ENCODE measurements at regions not wholly inside any gene's neighbourhood (a gene's known extent, or its start where the extent isn't known, plus 50 kb on each side); places are given as distances from the start of the nearest gene placed in this dataset.

GRCh38 chr7:9691286-9691685 lies 1257.9 kb downstream of the NXPH1 start:
- no peak overlapping the region for H2AFZ ChIP-seq (ENCODE audit: low read length)

GRCh38 chr7:9698375-9698774 lies 1265.0 kb downstream of the NXPH1 start:
- Histone ChIP-seq H2AFZ (ENCODE audit: low read length) (no peak overlapping the region), H3K9me3 (replicated peaks; ENCODE audit: insufficient read depth, low read length) (no peaks in the 10 kb centered on the region), H3K4me2 (ENCODE audit: low read depth, low read length) (no peak overlapping the region), H3K27ac (ENCODE audit: low read length) (no peak overlapping the region), H3K9me2 (replicated peaks; ENCODE audit: insufficient read depth, low read length) (no peaks in the 10 kb centered on the region), H3K4me1 (ENCODE audit: low read length) (no peaks in the 10 kb centered on the region), H3K9ac (ENCODE audit: low read length) (no peak overlapping the region), H3K36me3 (replicated peaks; ENCODE audit: insufficient read depth, low read length) (no peaks in the 10 kb centered on the region), H3K4me3 (ENCODE audit: low read length) (no peak overlapping the region), H3F3A (ENCODE audit: insufficient read depth, low read length) (no peaks in the 10 kb centered on the region), H3K27me3 (replicated peaks; ENCODE audit: insufficient read depth, low read length) (no peaks in the 10 kb centered on the region), H3K79me2 (ENCODE audit: low read length) (no peaks in the 10 kb centered on the region), H4K20me1 (ENCODE audit: insufficient read depth, low read length) (no peaks in the 10 kb centered on the region)
- DNase-seq = no peak
- TF ChIP-seq EZH2phosphoT487 (IDR thresholded peaks at IDR 0.05; ENCODE audit: low read length) (no peak), CTCF (IDR thresholded peaks at IDR 0.05; ENCODE audit: low read length) (no peak), EZH2 (optimal IDR thresholded peaks at IDR 0.05; ENCODE audit: low read depth, low read length) (no peak)

More at GRCh38 chr7:9691286-9691685, 1257.9 kb downstream of the NXPH1 start:
- Histone ChIP-seq H3K27me3 (replicated peaks; ENCODE audit: insufficient read depth, low read length) (no peaks in the 10 kb centered on the region), H3K9me2 (replicated peaks; ENCODE audit: insufficient read depth, low read length) (no peaks in the 10 kb centered on the region), H3F3A (ENCODE audit: insufficient read depth, low read length) (no peaks in the 10 kb centered on the region), H3K9me3 (replicated peaks; ENCODE audit: insufficient read depth, low read length) (no peaks in the 10 kb centered on the region), H3K4me3 (ENCODE audit: low read length) (no peak overlapping the region), H3K27ac (ENCODE audit: low read length) (no peak overlapping the region), H4K20me1 (ENCODE audit: insufficient read depth, low read length) (no peaks in the 10 kb centered on the region), H3K9ac (ENCODE audit: low read length) (no peak overlapping the region), H3K36me3 (replicated peaks; ENCODE audit: insufficient read depth, low read length) (no peaks in the 10 kb centered on the region), H3K79me2 (ENCODE audit: low read length) (no peaks in the 10 kb centered on the region), H3K4me1 (ENCODE audit: low read length) (no peaks in the 10 kb centered on the region), H3K4me2 (ENCODE audit: low read depth, low read length) (no peak overlapping the region)
- TF ChIP-seq EZH2phosphoT487 (IDR thresholded peaks at IDR 0.05; ENCODE audit: low read length) = no peak
- TF ChIP-seq CTCF (IDR thresholded peaks at IDR 0.05; ENCODE audit: low read length) = no peak
- no peak for TF ChIP-seq EZH2 (optimal IDR thresholded peaks at IDR 0.05; ENCODE audit: low read depth, low read length)
- no peak for DNase-seq

- TF ChIP-seq EZH2phosphoT487 (IDR thresholded peaks at IDR 0.05; ENCODE audit: low read length) (no peak), CTCF (IDR thresholded peaks at IDR 0.05; ENCODE audit: low read length) (no peak), EZH2 (optimal IDR thresholded peaks at IDR 0.05; ENCODE audit: low read depth, low read length) (no peak)
These were observed 1264.5 kb upstream of the PHF14 start for GRCh38 chr7:9709216-9709615.

More at GRCh38 chr7:9709216-9709615, 1264.5 kb upstream of the PHF14 start:
- Histone ChIP-seq H2AFZ (ENCODE audit: low read length) (no peak overlapping the region), H4K20me1 (ENCODE audit: insufficient read depth, low read length) (no peaks in the 10 kb centered on the region), H3F3A (ENCODE audit: insufficient read depth, low read length) (no peaks in the 10 kb centered on the region), H3K4me1 (ENCODE audit: low read length) (no peaks in the 10 kb centered on the region), H3K9ac (ENCODE audit: low read length) (no peak overlapping the region), H3K4me3 (ENCODE audit: low read length) (no peak overlapping the region), H3K9me3 (replicated peaks; ENCODE audit: insufficient read depth, low read length) (no peaks in the 10 kb centered on the region), H3K79me2 (ENCODE audit: low read length) (no peaks in the 10 kb centered on the region), H3K27ac (ENCODE audit: low read length) (no peak overlapping the region), H3K27me3 (replicated peaks; ENCODE audit: insufficient read depth, low read length) (no peaks in the 10 kb centered on the region), H3K36me3 (replicated peaks; ENCODE audit: insufficient read depth, low read length) (no peaks in the 10 kb centered on the region), H3K9me2 (replicated peaks; ENCODE audit: insufficient read depth, low read length) (no peaks in the 10 kb centered on the region), H3K4me2 (ENCODE audit: low read depth, low read length) (no peak overlapping the region)
- DNase-seq = no peak

Measured in MM.1S (cell line).